BLaER1 (cell line): ENCODE measurements at regions not wholly inside any gene's neighbourhood (a gene's known extent, or its start where the extent isn't known, plus 50 kb on each side); places are given as distances from the start of the nearest gene placed in this dataset.
A peak's percentile ranks its signal among the peaks of the same experiment; 100 is the strongest.

Experiments used
- H3K27ac ChIP-seq: shearing (Covaris generic); formaldehyde crosslinking; 2 replicates; pipeline ENCODE4 v1.8.1; 2022
- H3K27me3 ChIP-seq: shearing (Covaris generic); formaldehyde crosslinking; 2 replicates; pipeline ENCODE4 v1.8.1; 2022
- H3K36me3 ChIP-seq: shearing (Covaris generic); formaldehyde crosslinking; 2 replicates; pipeline ENCODE4 v1.8.1; 2022
- H3K4me1 ChIP-seq: shearing (Covaris generic); formaldehyde crosslinking; 2 replicates; pipeline ENCODE4 v1.8.1; 2022
- H3K4me2 ChIP-seq: shearing (Covaris generic); formaldehyde crosslinking; 2 replicates; pipeline ENCODE4 v1.8.1; 2022
- H3K4me3 ChIP-seq: shearing (Covaris generic); formaldehyde crosslinking; 2 replicates; pipeline ENCODE4 v1.8.1; 2022
- H3K9ac ChIP-seq: shearing (Covaris generic); formaldehyde crosslinking; 2 replicates; pipeline ENCODE4 v1.8.1; 2022
- H3K9me3 ChIP-seq: shearing (Covaris generic); formaldehyde crosslinking; 2 replicates; pipeline ENCODE4 v1.8.1; 2022
- H4K20me1 ChIP-seq: shearing (Covaris generic); formaldehyde crosslinking; 2 replicates; pipeline ENCODE4 v1.8.1; 2022
- Cebpa-rat ChIP-seq: shearing (Covaris generic); IDR thresholded peaks from 2 replicates; pipeline ENCODE4 v1.8.1; 2022

DNA sequence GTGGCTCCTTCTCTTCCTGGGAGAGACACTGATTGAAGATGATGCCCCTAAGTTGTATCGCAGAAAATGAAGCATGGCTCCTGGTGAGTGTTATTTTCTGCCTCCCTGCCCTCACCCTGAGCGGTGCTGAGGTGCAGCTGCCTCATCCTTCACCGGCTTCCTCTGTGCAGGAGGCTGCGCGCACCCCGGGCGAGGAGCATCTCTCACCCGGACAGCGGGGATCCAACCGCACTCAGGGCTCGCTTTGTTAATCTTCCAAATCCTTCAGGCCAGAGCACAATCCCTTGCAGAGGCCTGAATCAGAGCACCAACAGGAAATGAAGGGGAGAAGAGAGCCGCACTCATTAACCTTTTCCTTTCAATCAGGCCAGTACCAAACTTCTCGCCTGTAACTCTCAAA lies 910.3 kb downstream of the CCSER2 start:
- Histone ChIP-seq H3K36me3 (no peaks in the 10 kb centered on the region), H4K20me1 (no peaks in the 10 kb centered on the region), H3K4me2 (peak overlapping the region; percentile 72), H3K27me3 (no peaks in the 10 kb centered on the region), H3K4me1 (peaks cover 18% of the 10 kb centered on the region), H3K9ac (no peak overlapping the region; the same call in 1 of the 2 replicates), H3K9me3 (no peaks in the 10 kb centered on the region), H3K27ac (peak overlapping the region; percentile 63; the same call in 1 of the 2 replicates), H3K4me3 (no peak overlapping the region)
- TF ChIP-seq Cebpa-rat = no peak

DNA sequence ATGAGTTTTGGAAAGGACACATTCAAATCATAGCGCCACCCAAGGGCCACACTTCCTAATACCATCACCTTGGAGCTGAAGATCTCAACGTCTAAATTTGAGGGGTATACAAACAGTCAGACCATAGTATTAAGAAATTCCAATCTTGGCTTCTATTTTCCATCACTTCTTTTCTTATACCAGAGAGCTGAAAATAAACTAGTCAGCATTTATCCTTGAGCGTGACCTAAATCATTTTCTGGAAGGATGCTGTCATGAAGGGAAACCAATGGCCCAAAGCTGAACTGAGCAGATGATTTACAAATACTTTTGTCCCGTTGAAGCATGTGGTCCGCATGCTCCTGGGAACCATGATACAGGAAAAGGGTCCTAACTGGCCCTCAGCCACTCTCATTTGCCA lies 921.9 kb downstream of the CCSER2 start:
- Histone ChIP-seq H4K20me1 (no peaks in the 10 kb centered on the region), H3K9me3 (no peaks in the 10 kb centered on the region), H3K27ac (no peak overlapping the region), H3K9ac (no peak overlapping the region), H3K4me1 (no peaks in the 10 kb centered on the region), H3K4me2 (no peak overlapping the region), H3K4me3 (no peak overlapping the region), H3K36me3 (no peaks in the 10 kb centered on the region), H3K27me3 (no peaks in the 10 kb centered on the region)
- no peak for TF ChIP-seq Cebpa-rat

- no peaks in the 10 kb centered on the region for H3K9me3 ChIP-seq
- H3K9ac ChIP-seq = no peak overlapping the region
- H3K27ac ChIP-seq = no peak overlapping the region
- H3K4me3 ChIP-seq = no peak overlapping the region
- no peaks in the 10 kb centered on the region for H3K27me3 ChIP-seq
- no peaks in the 10 kb centered on the region for H3K4me1 ChIP-seq
- no peak overlapping the region for H3K4me2 ChIP-seq
- no peaks in the 10 kb centered on the region for H4K20me1 ChIP-seq
- TF ChIP-seq Cebpa-rat = no peak
- no peaks in the 10 kb centered on the region for H3K36me3 ChIP-seq
Observed at GRCh38 chr10:85256481-85256880, 928.1 kb downstream of the CCSER2 start.

DNA sequence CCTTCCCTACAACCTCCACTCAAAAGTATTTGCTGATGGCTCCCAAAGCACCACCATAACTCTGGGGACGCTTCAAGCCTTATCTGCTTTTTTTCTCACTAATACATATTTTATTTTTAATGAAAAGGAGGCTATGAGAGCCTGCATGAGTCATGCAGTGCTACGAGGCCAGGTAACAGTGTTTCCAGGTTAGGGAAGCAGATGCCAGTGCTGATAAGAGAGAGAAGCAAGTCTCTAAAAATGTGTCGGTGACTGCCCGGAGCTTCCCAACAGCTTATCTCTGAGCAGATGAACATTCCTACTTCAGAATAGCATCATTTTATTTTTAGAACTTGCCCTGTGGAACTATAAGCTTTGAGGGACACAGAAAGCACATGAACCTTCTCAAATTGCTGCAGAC lies 931.5 kb downstream of the CCSER2 start:
- no peak overlapping the region for H3K27ac ChIP-seq
- no peaks in the 10 kb centered on the region for H3K9me3 ChIP-seq
- H3K4me1 ChIP-seq = no peaks in the 10 kb centered on the region
- no peaks in the 10 kb centered on the region for H3K36me3 ChIP-seq
- H3K27me3 ChIP-seq = no peaks in the 10 kb centered on the region
- H4K20me1 ChIP-seq = no peaks in the 10 kb centered on the region
- H3K4me3 ChIP-seq = no peak overlapping the region
- no peak for TF ChIP-seq Cebpa-rat
- no peak overlapping the region for H3K4me2 ChIP-seq
- no peak overlapping the region for H3K9ac ChIP-seq

DNA sequence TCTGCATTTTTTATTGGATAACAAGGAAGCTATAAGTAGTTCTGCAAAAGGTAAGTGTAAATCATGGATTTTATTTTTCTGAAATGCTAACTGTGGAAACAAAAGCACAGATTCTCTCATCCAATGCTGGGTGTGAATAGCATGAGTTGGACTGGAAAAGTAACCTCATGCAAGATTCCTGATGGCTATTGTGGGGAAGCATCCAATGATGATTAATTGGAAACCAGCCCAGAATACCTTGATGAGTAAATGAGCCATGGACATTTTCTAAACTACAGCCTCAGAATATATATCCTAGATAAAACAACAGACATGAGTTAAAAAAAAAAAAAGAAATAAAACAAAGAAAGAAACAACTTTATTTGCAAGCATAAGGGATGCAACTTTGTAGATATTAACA lies 934.6 kb downstream of the CCSER2 start:
- Histone ChIP-seq H3K27ac (no peak overlapping the region), H3K4me3 (no peak overlapping the region), H3K9ac (no peak overlapping the region), H3K36me3 (no peaks in the 10 kb centered on the region), H4K20me1 (no peaks in the 10 kb centered on the region), H3K27me3 (no peaks in the 10 kb centered on the region), H3K9me3 (no peaks in the 10 kb centered on the region), H3K4me2 (no peak overlapping the region), H3K4me1 (no peaks in the 10 kb centered on the region)
- no peak for TF ChIP-seq Cebpa-rat

GRCh38 chr10:85265121-85265520 lies 936.7 kb downstream of the CCSER2 start:
- H3K27me3 ChIP-seq = no peaks in the 10 kb centered on the region
- no peak overlapping the region for H3K4me2 ChIP-seq
- no peak overlapping the region for H3K4me3 ChIP-seq
- H3K9ac ChIP-seq = no peak overlapping the region
- no peak for TF ChIP-seq Cebpa-rat
- no peaks in the 10 kb centered on the region for H3K4me1 ChIP-seq
- no peaks in the 10 kb centered on the region for H3K36me3 ChIP-seq
- no peaks in the 10 kb centered on the region for H3K9me3 ChIP-seq
- H4K20me1 ChIP-seq = no peaks in the 10 kb centered on the region
- no peak overlapping the region for H3K27ac ChIP-seq

DNA sequence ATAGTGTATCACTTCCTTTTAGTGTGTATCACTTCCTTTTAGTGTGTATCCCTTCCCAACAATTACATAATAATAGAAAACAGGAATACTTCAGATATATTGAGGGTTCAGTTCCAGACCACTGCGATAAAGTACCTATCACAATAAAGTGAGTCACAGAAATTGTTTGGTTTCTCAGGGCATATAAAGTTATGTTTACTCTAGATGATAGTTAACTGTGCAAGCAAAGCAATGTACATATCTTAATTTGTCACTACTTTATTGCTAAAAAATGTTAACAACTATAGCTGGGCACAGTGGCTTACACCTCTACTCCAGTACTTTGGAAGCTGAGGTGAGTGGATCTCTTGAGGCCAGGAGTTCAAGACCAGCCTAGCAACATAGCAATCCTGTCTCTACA lies 938.4 kb downstream of the CCSER2 start:
- Histone ChIP-seq H3K27ac (no peak overlapping the region), H3K4me3 (no peak overlapping the region), H3K9ac (no peak overlapping the region), H4K20me1 (no peaks in the 10 kb centered on the region), H3K4me1 (no peaks in the 10 kb centered on the region), H3K27me3 (no peaks in the 10 kb centered on the region), H3K36me3 (no peaks in the 10 kb centered on the region), H3K9me3 (no peaks in the 10 kb centered on the region), H3K4me2 (no peak overlapping the region)
- no peak for TF ChIP-seq Cebpa-rat

DNA sequence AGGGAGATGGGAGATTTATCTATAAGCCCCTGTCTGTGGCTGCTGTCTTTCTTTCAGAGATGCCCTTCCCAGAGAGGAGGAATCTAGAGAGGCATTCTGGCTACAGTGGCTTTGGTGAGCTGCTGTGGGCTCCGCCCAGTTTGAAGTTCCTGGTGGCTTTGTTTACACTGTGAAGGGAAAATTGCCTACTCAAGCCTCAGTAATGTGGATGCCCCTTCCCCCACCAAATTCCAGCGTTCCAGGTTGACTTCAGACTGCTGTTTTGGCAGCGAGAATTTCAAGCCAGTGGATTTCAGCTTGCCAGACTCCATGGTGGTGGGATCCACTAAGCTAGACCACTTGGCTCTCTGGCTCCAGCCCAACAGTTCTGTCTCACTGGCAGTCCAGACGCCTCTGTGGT lies 951.6 kb downstream of the CCSER2 start:
- Histone ChIP-seq H3K4me3 (no peak overlapping the region), H3K9ac (no peak overlapping the region), H3K27ac (no peak overlapping the region), H3K4me1 (peaks cover 10% of the 10 kb centered on the region), H3K27me3 (no peaks in the 10 kb centered on the region), H4K20me1 (no peaks in the 10 kb centered on the region), H3K36me3 (no peaks in the 10 kb centered on the region), H3K9me3 (no peaks in the 10 kb centered on the region), H3K4me2 (no peak overlapping the region)
- TF ChIP-seq Cebpa-rat = no peak

DNA sequence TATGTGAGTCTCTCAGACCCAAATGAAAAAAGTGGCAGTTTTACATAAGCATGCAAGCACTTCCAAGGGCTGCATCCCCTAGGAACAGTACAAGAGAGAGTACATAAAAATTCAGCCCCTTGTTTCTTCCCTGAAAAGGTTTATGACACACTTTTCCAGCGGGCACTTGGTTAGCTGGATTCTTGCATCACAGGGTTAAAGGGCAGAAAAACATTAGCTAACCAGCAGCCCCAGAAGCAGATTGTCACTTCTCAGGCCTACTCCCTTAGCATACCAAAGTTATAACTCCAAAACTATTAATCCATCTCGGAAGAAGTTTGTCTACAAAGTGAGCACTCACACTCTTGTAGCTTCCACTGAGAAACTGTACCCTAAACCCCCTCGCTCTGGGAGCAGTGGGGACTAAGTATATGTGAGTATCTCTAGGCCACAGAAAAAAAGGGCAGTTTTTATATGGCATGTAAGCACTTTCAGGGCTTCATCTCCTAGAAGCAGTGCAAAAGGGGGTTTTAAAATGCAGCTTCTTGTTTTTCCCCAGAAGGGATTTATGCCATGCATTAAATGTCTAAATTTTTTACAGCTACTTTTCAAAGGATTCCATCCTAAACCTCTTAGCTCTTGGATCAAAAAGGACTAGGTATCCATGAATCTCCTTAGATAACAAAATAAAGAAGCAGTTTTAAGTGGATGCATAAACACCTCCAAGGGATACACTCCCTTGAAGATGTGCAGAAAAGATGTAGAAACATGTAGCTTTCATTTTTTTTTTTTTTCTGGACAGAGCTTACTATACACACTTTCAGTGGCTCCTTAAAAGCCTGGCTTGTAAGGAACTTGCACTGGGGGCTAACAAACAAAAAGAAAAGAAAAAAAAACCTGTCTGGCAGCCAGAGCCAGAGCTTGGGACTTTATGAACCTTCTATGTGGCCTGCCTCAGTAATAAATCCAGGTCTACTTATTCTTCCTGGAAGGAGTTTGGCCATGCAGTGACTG lies 956.7 kb downstream of the CCSER2 start:
- H3K36me3 ChIP-seq = no peaks in the 10 kb centered on the region
- peaks cover 10% of the 10 kb centered on the region for H3K4me1 ChIP-seq
- H4K20me1 ChIP-seq = no peaks in the 10 kb centered on the region
- H3K9ac ChIP-seq = no peak overlapping the region
- no peaks in the 10 kb centered on the region for H3K9me3 ChIP-seq
- no peak for TF ChIP-seq Cebpa-rat
- no peaks in the 10 kb centered on the region for H3K27me3 ChIP-seq
- H3K27ac ChIP-seq = no peak overlapping the region
- H3K4me2 ChIP-seq = no peak overlapping the region
- H3K4me3 ChIP-seq = no peak overlapping the region

DNA sequence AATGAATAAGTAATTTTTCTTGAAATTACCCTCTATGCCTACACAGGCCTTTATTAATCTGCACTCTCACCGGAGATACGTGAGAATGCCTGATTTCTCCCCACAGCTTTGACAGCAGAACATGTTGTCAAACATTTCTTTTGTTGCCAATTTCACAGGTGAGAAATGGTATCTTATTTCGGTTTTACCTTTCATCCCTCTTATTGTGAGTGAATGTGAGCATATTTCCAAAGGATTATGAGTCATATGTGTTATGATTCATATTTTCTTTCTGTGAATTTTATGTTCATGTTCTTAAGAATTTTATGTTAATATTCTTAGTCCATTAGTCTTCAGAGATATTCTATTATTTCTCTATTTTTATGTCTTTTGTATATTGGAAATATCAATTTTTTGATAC lies 965.1 kb downstream of the CCSER2 start:
- no peak for TF ChIP-seq Cebpa-rat
- H4K20me1 ChIP-seq = no peaks in the 10 kb centered on the region
- no peak overlapping the region for H3K27ac ChIP-seq
- no peaks in the 10 kb centered on the region for H3K9me3 ChIP-seq
- H3K36me3 ChIP-seq = no peaks in the 10 kb centered on the region
- H3K4me2 ChIP-seq = no peak overlapping the region
- H3K9ac ChIP-seq = no peak overlapping the region
- no peaks in the 10 kb centered on the region for H3K27me3 ChIP-seq
- no peaks in the 10 kb centered on the region for H3K4me1 ChIP-seq
- H3K4me3 ChIP-seq = no peak overlapping the region
